H1 (cell line): ENCODE measurements at regions not wholly inside any gene's neighbourhood (a gene's known extent, or its start where the extent isn't known, plus 50 kb on each side); places are given as distances from the start of the nearest gene placed in this dataset.

ENCODE experiments used
- BCL11A ChIP-seq, 2 experiments: IDR thresholded peaks; one replicate each; pipeline ENCODE4 v1.6.1; 2011; ENCODE audit warnings: low read depth in 2 of 2, low read length in 2 of 2, mild to moderate bottlenecking in 2 of 2
- BRCA1 ChIP-seq: IDR thresholded peaks from 2 replicates; pipeline ENCODE4 v1.6.1; 2012; ENCODE audit warnings: low read depth, low read length, improper control_type of control experiment
- CEBPB ChIP-seq: IDR thresholded peaks from 2 replicates; pipeline ENCODE4 v1.6.1; 2012; ENCODE audit warnings: low read depth, low read length
- CHD2 ChIP-seq: IDR thresholded peaks from 2 replicates; pipeline ENCODE4 v1.6.1; 2012; ENCODE audit warnings: low read length, improper control_type of control experiment
- CREB1 ChIP-seq: IDR thresholded peaks from 2 replicates; pipeline ENCODE4 v1.6.1; 2012; ENCODE audit warnings: inconsistent platforms
- CTCF ChIP-seq, 3 experiments: IDR thresholded peaks; 1 replicate in 2 of 3; 2 replicates in 1 of 3; pipeline versions ENCODE4 v1.5.1 to v1.6.1; 2011; ENCODE audit warnings: low read length in 3 of 3, mild to moderate bottlenecking in 3 of 3, inconsistent platforms in 2 of 3, low read depth in 1 of 3, moderate library complexity in 1 of 3; ENCODE audit not compliant: insufficient read depth in 1 of 3; ENCODE audit errors: control extremely low read depth in 1 of 3
- EZH2 ChIP-seq: fragments of 200-600 bp; sonication (generic); IDR thresholded peaks from 2 replicates; pipeline ENCODE4 v1.7.1; 2012; ENCODE audit warnings: low read depth, mild to moderate bottlenecking, moderate library complexity, low read length, inconsistent platforms; ENCODE audit not compliant: severe bottlenecking
- JUN ChIP-seq: IDR thresholded peaks from 2 replicates; pipeline ENCODE4 v1.6.1; 2011; ENCODE audit warnings: low read depth, mild to moderate bottlenecking, improper control_type of control experiment, low read length
- MAFK ChIP-seq: IDR thresholded peaks from 2 replicates; pipeline ENCODE4 v1.6.1; 2012; ENCODE audit warnings: low read depth, mild to moderate bottlenecking, improper control_type of control experiment, low read length
- RNF2 ChIP-seq: fragments of 200-900, 300-1000 bp; sonication (generic); IDR thresholded peaks from 2 replicates; pipeline ENCODE4 v1.7.1; 2016; ENCODE audit warnings: borderline replicate concordance, low read depth, mild to moderate bottlenecking, antibody characterized with exemption, low read length; ENCODE audit not compliant: poor library complexity, severe bottlenecking; ENCODE audit errors: missing control alignments
- TEAD4 ChIP-seq: IDR thresholded peaks from 2 replicates; pipeline ENCODE4 v1.6.1; 2012; ENCODE audit warnings: low read depth, low read length, inconsistent platforms, mixed read lengths
- TF ChIP-seq, protein P1 (sequence below): IDR thresholded peaks from 2 replicates; pipeline ENCODE4 v1.6.1; 2012; ENCODE audit warnings: inconsistent platforms
- TF ChIP-seq, protein P2 (sequence below): IDR thresholded peaks from 2 replicates; pipeline ENCODE4 v1.6.1; 2011; ENCODE audit warnings: low read length, improper control_type of control experiment

- TF ChIP-seq CTCF (IDR thresholded peaks at IDR 0.05; ENCODE audit: control extremely low read depth in 1 of 3, insufficient read depth in 1 of 3, low read depth in 1 of 3, low read length in 3 of 3) (no peak), CREB1 (no peak), MAFK (no peak), TEAD4 (no peak), CHD2 (no peak), EZH2 (no peak), BCL11A (IDR thresholded peaks at IDR 0.05; ENCODE audit: low read depth in 2 of 2, low read length in 2 of 2) (no peak), BRCA1 (no peak), JUN (no peak), CEBPB (no peak), RNF2 (no peak)
- TF ChIP-seq, protein P1, sequence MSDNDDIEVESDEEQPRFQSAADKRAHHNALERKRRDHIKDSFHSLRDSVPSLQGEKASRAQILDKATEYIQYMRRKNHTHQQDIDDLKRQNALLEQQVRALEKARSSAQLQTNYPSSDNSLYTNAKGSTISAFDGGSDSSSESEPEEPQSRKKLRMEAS, result no peak
- TF ChIP-seq, protein P2, sequence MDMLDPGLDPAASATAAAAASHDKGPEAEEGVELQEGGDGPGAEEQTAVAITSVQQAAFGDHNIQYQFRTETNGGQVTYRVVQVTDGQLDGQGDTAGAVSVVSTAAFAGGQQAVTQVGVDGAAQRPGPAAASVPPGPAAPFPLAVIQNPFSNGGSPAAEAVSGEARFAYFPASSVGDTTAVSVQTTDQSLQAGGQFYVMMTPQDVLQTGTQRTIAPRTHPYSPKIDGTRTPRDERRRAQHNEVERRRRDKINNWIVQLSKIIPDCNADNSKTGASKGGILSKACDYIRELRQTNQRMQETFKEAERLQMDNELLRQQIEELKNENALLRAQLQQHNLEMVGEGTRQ, result no peak
Observed at GRCh38 chrX:38970074-38970473, 168.8 kb downstream of the MID1IP1 start.
